Cerebellar cortex (tissue), 1 donor: ENCODE measurements at regions not wholly inside any gene's neighbourhood (a gene's known extent, or its start where the extent isn't known, plus 50 kb on each side); places are given as distances from the start of the nearest gene placed in this dataset.
"Not testable (repeated sequence)": the region's sequence is repeated elsewhere in the genome, so short reads cannot be mapped to it uniquely, and the experiment has no call there.

ENCODE experiments used
- DNase-seq: peaks from one replicate; pipeline ENCODE4 v3.0.0-alpha.2; 2015; ENCODE audit warnings: low spot score

DNA sequence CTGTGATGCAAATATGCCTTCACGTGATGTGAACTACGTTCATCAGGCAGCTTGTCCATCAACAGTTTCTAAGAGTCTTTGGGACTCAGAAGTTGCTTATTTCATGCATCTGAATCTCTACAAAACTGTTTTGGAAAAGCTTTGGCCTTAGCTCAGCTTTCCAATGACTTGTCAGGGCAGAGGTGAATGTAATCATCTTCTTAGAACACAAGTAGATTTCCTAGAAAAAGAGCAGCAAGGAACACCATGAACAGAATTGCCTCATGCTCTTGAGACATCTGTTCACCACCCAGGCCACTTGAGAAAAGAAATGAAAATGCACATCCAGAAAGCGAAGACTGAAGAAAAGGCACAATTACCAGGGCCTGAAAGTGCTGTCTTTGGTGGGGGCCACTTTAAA lies 105.8 kb upstream of the PDHA1 start:
- no peak for DNase-seq

- no peak for DNase-seq
Measured at GRCh38 chrX:19243431-19243830, 100.3 kb upstream of the PDHA1 start.

DNA sequence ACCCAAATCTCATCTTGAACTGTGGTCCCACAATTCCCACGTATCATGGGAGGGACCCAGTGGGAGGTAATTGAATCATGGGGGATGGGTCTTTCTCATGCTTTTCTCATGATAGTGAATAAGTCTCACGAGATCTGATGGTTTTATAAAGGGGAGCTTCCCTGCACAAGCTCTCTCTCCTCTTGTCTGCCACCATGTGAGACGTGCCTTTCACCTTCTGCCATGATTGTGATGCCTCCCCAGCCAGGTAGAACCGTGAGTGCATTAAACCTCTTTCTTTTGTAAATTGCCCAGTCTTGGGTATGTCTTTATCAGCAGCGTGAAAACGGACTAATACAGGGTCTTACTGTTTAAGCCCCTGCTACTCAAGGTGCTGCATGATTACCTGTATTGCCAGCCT lies 98.8 kb upstream of the PDHA1 start:
- not testable (repeated sequence) for DNase-seq

- no peak for DNase-seq
Measured at GRCh38 chrX:19245711-19246269, 97.9 kb upstream of the PDHA1 start.

GRCh38 chrX:19256986-19257385 lies 86.7 kb upstream of the PDHA1 start:
- DNase-seq, result no peak

DNA sequence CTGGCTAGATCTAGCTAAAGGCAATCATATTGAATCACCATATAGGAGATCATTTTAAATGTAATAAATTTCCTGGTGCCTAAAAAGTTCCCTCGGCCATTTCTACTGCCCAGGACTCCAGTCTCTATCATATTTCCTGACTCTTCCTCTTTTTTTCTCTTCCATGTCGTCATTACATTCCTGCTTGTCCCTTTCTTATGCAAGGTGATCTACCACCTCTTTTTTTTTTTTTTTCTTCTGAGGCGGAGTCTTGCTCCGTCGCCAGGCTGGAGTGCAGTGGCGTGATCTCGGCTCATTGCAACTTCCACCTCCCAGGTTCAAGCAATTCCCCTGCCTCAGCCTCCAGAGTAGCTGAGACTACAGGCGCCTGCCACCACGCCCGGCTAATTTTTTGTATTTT lies 82.7 kb upstream of the PDHA1 start:
- DNase-seq, result not testable (repeated sequence)

DNA sequence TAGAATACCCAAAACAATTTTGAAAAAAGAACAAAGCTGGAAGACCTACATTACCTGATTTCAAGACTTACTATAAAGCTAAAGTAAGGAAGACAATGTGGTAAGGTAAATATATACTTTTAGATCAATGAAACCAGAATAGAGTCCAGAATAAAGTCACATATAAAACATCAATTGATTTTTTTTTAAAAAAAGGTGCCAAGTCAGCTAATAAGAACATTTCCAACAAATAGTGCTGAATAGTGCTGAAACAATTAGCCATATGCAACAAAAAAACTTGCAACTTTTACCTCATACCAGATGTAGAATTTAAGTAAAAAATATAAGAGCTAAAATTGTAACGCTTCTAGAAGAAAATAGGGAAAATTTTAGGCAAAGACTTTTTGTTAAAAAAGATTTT lies 73.0 kb upstream of the PDHA1 start:
- DNase-seq, result no peak

DNA sequence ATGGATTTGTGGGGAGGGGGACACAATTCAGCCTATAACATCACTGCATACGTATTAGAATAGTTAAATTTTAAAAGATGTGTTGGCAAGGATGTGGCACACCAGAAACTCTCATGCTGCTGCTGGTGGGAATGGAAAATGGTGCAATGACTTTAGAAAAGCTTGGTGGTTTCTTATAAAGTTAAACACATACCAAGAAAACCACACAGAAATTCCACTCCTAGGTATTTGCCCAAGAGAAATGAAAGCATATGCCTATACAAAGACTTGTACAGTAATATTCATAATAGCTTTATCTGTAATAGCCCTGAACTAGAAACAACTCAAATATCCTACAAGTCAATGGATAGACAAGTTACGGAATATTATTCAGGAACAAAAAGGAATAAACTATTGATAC lies 71.3 kb upstream of the PDHA1 start:
- DNase-seq, result no peak

- no peak for DNase-seq
Measured at GRCh38 chrX:19280636-19281035, 63.1 kb upstream of the PDHA1 start.

- no peak for DNase-seq
Measured at GRCh38 chrX:19281256-19281655, 62.5 kb upstream of the PDHA1 start.

DNA sequence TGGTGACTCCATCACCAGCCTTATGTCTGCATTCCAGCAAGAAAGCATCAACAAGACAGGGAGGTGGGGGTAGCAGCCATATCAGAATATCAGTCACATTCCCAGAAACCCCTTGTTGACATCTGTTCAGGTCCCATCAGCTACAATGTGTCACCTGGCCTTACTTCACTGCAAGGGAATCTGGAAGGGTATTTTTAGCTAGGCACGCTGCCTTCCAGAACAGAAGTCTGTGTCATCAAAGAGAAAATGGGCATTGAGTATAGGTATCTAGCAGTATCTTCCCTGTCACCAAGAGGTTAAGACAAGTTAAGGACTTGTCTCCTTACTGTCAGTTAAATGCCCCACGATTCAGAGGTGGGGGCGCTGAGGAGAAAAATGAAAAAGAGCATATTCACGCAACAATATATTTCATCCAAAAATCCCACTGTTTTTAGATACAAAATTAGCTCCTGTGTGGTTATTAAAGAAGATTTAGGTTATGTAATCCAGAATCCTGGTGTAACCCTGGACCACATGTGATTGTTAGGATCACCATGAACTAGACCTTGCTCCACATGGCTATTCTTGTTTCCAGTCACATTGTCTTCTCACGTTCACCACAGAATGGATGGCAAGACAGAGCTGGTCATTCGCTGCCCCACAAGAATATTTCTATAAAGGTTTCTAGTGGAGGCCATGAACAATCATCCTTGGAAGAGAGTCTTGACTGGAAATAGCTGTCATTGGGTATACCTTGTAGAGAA lies 60.0 kb upstream of the PDHA1 start:
- no peak for DNase-seq

DNA sequence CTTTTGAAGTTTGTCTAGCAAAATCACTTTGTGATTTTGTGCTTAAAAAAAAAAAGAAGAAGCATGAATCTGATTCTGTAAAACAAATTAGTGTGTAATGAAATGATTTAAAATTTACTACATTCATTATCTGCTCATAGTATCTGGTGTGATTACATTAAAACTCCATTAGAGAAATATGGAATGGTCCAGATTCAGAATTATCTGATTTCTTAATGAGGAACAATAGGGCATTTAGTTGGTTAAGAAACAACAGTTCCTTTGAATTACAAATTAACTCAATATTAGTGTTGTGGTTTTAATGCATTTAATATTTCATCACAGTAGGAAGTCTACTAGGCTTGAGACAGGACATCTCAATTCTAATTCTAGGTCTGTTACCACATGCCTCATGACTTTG lies 57.9 kb upstream of the PDHA1 start:
- no peak for DNase-seq

GRCh38 chrX:19291086-19291485 lies 52.6 kb upstream of the PDHA1 start:
- DNase-seq, result no peak

GRCh38 chrX:19293606-19294325 lies 50.0 kb upstream of the PDHA1 start:
- no peak for DNase-seq
